Kidney epithelial cell (primary cell): ENCODE measurements at regions not wholly inside any gene's neighbourhood (a gene's known extent, or its start where the extent isn't known, plus 50 kb on each side); places are given as distances from the start of the nearest gene placed in this dataset.
"Not testable (repeated sequence)": the region's sequence is repeated elsewhere in the genome, so short reads cannot be mapped to it uniquely, and the experiment has no call there.

Source experiments
- DNase-seq: peaks from one replicate; pipeline ENCODE4 v3.0.0-alpha.2; 2010; ENCODE audit warnings: low read depth
- H3K27me3 ChIP-seq: 2 replicates; pipeline ENCODE4 v1.6.0; 2011; ENCODE audit warnings: low read length; ENCODE audit not compliant: control insufficient read depth, insufficient read depth
- H3K36me3 ChIP-seq: 2 replicates; pipeline ENCODE4 v1.5.1; 2011; ENCODE audit warnings: low read length; ENCODE audit not compliant: control insufficient read depth, insufficient read depth
- H3K4me3 ChIP-seq: 2 replicates; pipeline ENCODE4 v1.5.1; 2011; ENCODE audit warnings: low read depth, mild to moderate bottlenecking, control low read depth, low read length
- CTCF ChIP-seq: IDR thresholded peaks from 2 replicates; pipeline ENCODE4 v1.5.1; 2011; ENCODE audit warnings: mild to moderate bottlenecking, moderate library complexity, low read length, control low read depth, inconsistent platforms; ENCODE audit not compliant: insufficient read depth, poor library complexity, severe bottlenecking

GRCh38 chr5:110963495-110963894 is 108.0 kb upstream of the TSLP start:
- TF ChIP-seq CTCF: no peak
- Histone ChIP-seq H3K4me3 (no peak overlapping the region), H3K36me3 (no peaks in the 10 kb centered on the region), H3K27me3 (no peaks in the 10 kb centered on the region)
- DNase-seq: no peak

DNA sequence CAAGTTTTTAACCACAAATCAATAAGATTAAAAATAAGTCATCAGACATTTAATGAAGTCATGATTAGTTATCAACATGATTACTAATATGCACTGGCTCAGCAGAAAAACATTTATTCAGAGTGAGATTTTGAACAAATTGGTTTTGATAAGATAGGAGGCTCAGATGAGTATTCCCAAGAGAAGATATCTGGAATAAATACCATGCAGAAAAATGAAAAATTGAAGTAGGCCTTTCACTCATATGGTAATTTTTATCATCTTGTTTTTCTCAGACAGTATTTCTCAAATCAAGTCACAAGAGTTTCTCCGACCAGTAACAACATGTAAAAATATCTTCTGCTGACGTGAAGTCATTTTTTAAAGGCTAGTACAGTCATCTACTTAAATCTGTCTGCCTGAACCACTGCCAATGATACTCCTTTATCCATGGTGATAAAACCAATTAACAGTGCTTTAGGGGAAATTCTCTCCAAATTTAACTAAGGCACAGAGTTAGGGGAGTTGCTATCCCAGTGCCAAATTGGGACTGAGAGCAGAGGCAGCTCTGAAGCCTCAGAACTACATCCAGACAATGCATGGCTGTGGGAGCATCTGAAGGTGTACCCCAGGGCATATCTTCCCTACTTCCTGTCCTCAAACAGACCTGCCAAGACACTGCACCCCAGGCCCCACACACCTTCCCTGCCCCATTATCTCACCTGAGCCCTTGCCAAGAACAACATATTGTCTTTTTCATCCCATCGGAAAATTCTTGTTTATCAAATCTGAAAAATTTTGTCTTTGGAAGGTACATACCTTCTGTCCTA is 105.5 kb upstream of the TSLP start:
- DNase-seq: no peak
- Histone ChIP-seq H3K4me3 (no peak overlapping the region), H3K36me3 (no peaks in the 10 kb centered on the region), H3K27me3 (no peaks in the 10 kb centered on the region)
- no peak for TF ChIP-seq CTCF

DNA sequence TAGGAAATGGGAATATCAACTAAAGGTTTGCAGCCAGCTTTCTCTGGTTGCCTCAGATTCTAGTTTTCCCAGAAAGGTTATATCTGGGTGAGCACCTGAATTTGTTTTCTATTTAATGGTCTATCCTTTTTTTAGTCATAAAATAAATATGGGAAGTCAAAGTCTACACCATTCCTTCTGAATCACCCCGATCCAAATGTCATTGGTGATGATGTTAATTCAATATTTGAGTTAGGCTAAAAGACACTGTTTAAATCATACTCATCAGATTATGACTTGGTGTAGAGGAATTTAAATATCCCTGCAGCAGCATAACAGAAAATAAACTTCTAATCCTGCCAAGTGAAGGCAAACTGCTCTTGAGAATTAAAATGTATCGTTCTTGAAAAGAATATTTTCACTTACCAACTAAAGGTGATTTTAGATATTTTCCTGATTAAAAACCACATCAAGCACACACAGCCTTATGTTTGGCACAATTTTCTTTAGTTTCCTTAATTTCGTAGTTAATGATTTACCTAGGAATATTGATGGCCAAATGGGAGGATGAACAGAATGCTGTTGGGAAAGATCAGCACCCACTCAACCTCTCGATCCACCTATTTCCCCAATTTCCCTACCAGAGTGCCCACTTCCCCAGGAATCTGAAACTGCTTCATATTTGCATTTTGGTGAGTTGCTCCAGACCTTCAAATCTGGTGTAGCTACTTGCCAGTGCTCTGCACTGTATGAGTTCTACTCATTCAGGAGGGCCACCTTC is 103.1 kb upstream of the TSLP start:
- H3K4me3 ChIP-seq: no peak overlapping the region
- no peak for DNase-seq
- H3K36me3 ChIP-seq: no peaks in the 10 kb centered on the region
- no peaks in the 10 kb centered on the region for H3K27me3 ChIP-seq
- TF ChIP-seq CTCF: no peak

DNA sequence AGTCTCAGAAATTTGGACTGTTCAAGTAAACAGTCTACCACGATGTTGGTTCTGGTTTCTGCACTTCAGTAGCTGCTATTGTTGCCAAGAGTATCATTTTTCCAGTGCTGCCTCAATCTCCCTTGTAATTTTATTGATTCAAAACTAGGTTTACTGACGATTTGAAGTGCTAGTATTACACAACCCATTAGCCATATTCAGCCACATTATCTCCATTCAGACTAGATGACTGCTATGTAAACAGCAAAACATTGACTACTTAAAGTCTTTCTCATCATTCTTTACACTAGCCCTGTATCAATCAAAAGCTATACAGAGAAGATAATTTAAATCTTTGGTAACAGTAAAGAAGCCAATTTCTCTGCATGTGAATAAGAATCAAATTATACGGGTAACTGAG is 102.0 kb upstream of the TSLP start:
- TF ChIP-seq CTCF: no peak
- Histone ChIP-seq H3K36me3 (no peaks in the 10 kb centered on the region), H3K27me3 (no peaks in the 10 kb centered on the region), H3K4me3 (no peak overlapping the region)
- DNase-seq: no peak

DNA sequence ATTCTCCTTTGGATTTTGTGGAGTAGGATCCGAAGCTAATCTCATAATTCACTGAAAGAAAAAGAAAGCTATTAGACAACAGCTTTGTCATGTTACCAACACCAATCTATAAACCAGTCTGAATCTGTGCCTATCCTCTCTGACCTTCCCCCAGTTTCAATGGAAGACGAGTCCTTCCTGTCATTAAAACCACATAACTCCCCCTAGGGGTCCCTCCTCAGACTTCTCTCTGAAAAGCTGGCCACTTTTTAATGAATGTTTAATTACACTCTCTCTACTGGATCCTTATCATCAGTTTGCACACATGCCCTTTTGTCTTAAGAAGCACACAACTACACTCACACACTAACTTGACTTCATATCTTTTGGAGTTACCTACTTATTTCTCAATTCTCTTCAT is 98.0 kb upstream of the TSLP start:
- Histone ChIP-seq H3K36me3 (no peaks in the 10 kb centered on the region), H3K4me3 (no peak overlapping the region), H3K27me3 (no peaks in the 10 kb centered on the region)
- DNase-seq: no peak
- no peak for TF ChIP-seq CTCF

GRCh38 chr5:110977915-110978314 is 93.6 kb upstream of the TSLP start:
- DNase-seq: no peak
- no peaks in the 10 kb centered on the region for H3K27me3 ChIP-seq
- H3K36me3 ChIP-seq: no peaks in the 10 kb centered on the region
- H3K4me3 ChIP-seq: no peak overlapping the region
- no peak for TF ChIP-seq CTCF

- not testable (repeated sequence) for H3K36me3 ChIP-seq, H3K27me3 ChIP-seq, DNase-seq, H3K4me3 ChIP-seq
These were observed 85.6 kb upstream of the TSLP start for GRCh38 chr5:110985882-110986281.

GRCh38 chr5:110987573-110987972 is 83.9 kb upstream of the TSLP start:
- not testable (repeated sequence) for DNase-seq, H3K4me3 ChIP-seq, H3K27me3 ChIP-seq, H3K36me3 ChIP-seq
